AG09309 (cell line): ENCODE measurements at regions not wholly inside any gene's neighbourhood (a gene's known extent, or its start where the extent isn't known, plus 50 kb on each side); places are given as distances from the start of the nearest gene placed in this dataset.
"Not testable (repeated sequence)": the region's sequence is repeated elsewhere in the genome, so short reads cannot be mapped to it uniquely, and the experiment has no call there.

Experiments used
- DNase-seq: peaks from one replicate; pipeline ENCODE4 v3.0.0-alpha.2; 2010; ENCODE audit warnings: low read depth
- H3K4me3 ChIP-seq: 2 replicates; pipeline ENCODE4 v1.5.1; 2011; ENCODE audit warnings: mild to moderate bottlenecking, low read depth, low read length, moderate library complexity; ENCODE audit not compliant: control insufficient read depth
- CTCF ChIP-seq: IDR thresholded peaks from 2 replicates; pipeline ENCODE4 v1.5.1; 2011; ENCODE audit warnings: mild to moderate bottlenecking, low read depth, low read length, inconsistent platforms; ENCODE audit not compliant: insufficient read depth, control insufficient read depth; ENCODE audit errors: missing control alignments

GRCh38 chr21:5117666-5118295 is 5403.6 kb upstream of the TPTE start:
- not testable (repeated sequence) for DNase-seq, H3K4me3 ChIP-seq

- not testable (repeated sequence) for DNase-seq, H3K4me3 ChIP-seq
Observed at GRCh38 chr21:5118296-5118679, 5403.1 kb upstream of the TPTE start.

- not testable (repeated sequence) for H3K4me3 ChIP-seq, DNase-seq
Observed at GRCh38 chr21:5119179-5119578, 5402.2 kb upstream of the TPTE start.

GRCh38 chr21:5121399-5121798 is 5400.0 kb upstream of the TPTE start:
- not testable (repeated sequence) for DNase-seq, H3K4me3 ChIP-seq

GRCh38 chr21:5121849-5122248 is 5399.5 kb upstream of the TPTE start:
- not testable (repeated sequence) for DNase-seq

GRCh38 chr21:5123655-5124054 is 5397.7 kb upstream of the TPTE start:
- not testable (repeated sequence) for DNase-seq, H3K4me3 ChIP-seq
- peak; percentile 37 for TF ChIP-seq CTCF

More at GRCh38 chr21:5121849-5122248, 5399.5 kb upstream of the TPTE start:
- not testable (repeated sequence) for H3K4me3 ChIP-seq

GRCh38 chr21:5128261-5128660 is 5393.1 kb upstream of the TPTE start:
- peak overlapping the region; percentile 47 for H3K4me3 ChIP-seq
- DNase-seq, result peak; percentile 35

- H3K4me3 ChIP-seq, DNase-seq: not testable (repeated sequence)
Observed at GRCh38 chr21:5133824-5134223, 5387.6 kb upstream of the TPTE start.

GRCh38 chr21:5136406-5136805 is 5385.0 kb upstream of the TPTE start:
- DNase-seq, H3K4me3 ChIP-seq: not testable (repeated sequence)

GRCh38 chr21:5137006-5137405 is 5384.4 kb upstream of the TPTE start:
- not testable (repeated sequence) for DNase-seq, H3K4me3 ChIP-seq

GRCh38 chr21:5138687-5139086 is 5382.7 kb upstream of the TPTE start:
- not testable (repeated sequence) for DNase-seq, H3K4me3 ChIP-seq

GRCh38 chr21:5139528-5139927 is 5381.9 kb upstream of the TPTE start:
- H3K4me3 ChIP-seq, DNase-seq: not testable (repeated sequence)

- DNase-seq, H3K4me3 ChIP-seq: not testable (repeated sequence)
Observed at GRCh38 chr21:5143011-5143410, 5378.4 kb upstream of the TPTE start.

GRCh38 chr21:5144731-5145130 is 5376.7 kb upstream of the TPTE start:
- DNase-seq, H3K4me3 ChIP-seq: not testable (repeated sequence)
